ENCODE measurements at regions not wholly inside any gene's neighbourhood (a gene's known extent, or its start where the extent isn't known, plus 50 kb on each side); places are given as distances from the start of the nearest gene placed in this dataset.

- DNase-seq: no peak
- TF ChIP-seq, protein P1, sequence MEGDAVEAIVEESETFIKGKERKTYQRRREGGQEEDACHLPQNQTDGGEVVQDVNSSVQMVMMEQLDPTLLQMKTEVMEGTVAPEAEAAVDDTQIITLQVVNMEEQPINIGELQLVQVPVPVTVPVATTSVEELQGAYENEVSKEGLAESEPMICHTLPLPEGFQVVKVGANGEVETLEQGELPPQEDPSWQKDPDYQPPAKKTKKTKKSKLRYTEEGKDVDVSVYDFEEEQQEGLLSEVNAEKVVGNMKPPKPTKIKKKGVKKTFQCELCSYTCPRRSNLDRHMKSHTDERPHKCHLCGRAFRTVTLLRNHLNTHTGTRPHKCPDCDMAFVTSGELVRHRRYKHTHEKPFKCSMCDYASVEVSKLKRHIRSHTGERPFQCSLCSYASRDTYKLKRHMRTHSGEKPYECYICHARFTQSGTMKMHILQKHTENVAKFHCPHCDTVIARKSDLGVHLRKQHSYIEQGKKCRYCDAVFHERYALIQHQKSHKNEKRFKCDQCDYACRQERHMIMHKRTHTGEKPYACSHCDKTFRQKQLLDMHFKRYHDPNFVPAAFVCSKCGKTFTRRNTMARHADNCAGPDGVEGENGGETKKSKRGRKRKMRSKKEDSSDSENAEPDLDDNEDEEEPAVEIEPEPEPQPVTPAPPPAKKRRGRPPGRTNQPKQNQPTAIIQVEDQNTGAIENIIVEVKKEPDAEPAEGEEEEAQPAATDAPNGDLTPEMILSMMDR (IDR thresholded peaks at IDR 0.05; ENCODE audit: borderline replicate concordance, extremely low read depth, insufficient read depth): no peak
Measured at GRCh38 chr4:63831590-63832155, 577.6 kb downstream of the TECRL start.

DNA sequence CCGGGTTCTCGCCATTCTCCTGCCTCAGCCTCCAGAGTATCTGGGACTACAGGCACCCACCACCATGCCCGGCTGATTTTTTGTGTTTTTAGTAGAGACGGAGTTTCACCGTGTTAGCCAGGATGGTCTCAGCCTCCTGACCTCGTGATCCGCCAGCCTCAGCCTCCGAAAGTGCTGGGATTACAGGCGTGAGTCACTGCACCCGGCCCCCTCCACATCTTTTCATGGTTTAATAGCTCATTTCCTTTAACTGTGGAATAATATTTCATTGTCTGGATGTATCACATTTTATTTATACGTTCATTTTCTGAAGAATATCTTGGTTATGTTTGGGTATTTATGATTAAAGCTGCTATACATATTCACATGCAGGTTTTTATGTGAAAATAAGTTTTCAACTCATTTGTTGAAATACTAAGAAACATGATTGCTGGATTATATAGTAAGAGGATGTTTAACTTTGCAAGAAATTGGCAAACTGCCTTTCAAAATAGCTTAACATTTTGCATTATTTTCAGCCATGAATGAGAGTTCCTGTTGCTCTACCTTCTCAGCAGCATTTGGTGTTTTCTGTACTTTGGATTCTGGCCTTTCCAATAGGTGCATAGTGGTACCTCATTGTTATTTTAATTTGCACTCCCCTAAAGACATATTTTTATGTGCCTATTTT is 591.9 kb downstream of the TECRL start:
- intact Hi-C loops (cut with DNase I): no loop called here
- FAIRE-seq (no peak), DNase-seq (peak in 1 of 5 donors; percentile 7)
- no peaks in the 10 kb centered on the region for H3K36me3 ChIP-seq (ENCODE audit: control insufficient read depth in 2 of 3, insufficient read depth in 3 of 3, low read length in 3 of 3)
- no peak overlapping the region for H3K4me3 ChIP-seq (ENCODE audit: low read length in 3 of 3)
- H3K4me1 ChIP-seq (ENCODE audit: control insufficient read depth in 2 of 3, insufficient read depth in 2 of 3, low read depth in 1 of 3, low read length in 3 of 3): no peaks in the 10 kb centered on the region
- H3K9ac ChIP-seq (ENCODE audit: low read length in 3 of 3): no peak overlapping the region
- H3K27ac ChIP-seq (ENCODE audit: low read depth in 2 of 2, low read length in 2 of 2): no peak overlapping the region
- TF ChIP-seq, protein P1 (IDR thresholded peaks at IDR 0.05; ENCODE audit: borderline replicate concordance, extremely low read depth, insufficient read depth): no peak
- H3K9me3 ChIP-seq (ENCODE audit: control insufficient read depth in 2 of 3, insufficient read depth in 1 of 3, low read length in 3 of 3): no peaks in the 10 kb centered on the region
- H3K27me3 ChIP-seq (ENCODE audit: control insufficient read depth, insufficient read depth, low read length): no peaks in the 10 kb centered on the region

More at GRCh38 chr4:63831590-63832155, 577.6 kb downstream of the TECRL start:
- Histone ChIP-seq H3K27ac (ENCODE audit: low read depth in 2 of 2, low read length in 2 of 2) (no peak overlapping the region), H3K27me3 (ENCODE audit: control insufficient read depth, insufficient read depth, low read length) (no peaks in the 10 kb centered on the region), H3K36me3 (ENCODE audit: control insufficient read depth in 2 of 3, insufficient read depth in 3 of 3, low read length in 3 of 3) (no peaks in the 10 kb centered on the region), H3K4me3 (ENCODE audit: low read length in 3 of 3) (no peak overlapping the region), H3K4me1 (ENCODE audit: control insufficient read depth in 2 of 3, insufficient read depth in 2 of 3, low read depth in 1 of 3, low read length in 3 of 3) (no peaks in the 10 kb centered on the region), H3K9ac (ENCODE audit: low read length in 3 of 3) (no peak overlapping the region), H3K9me3 (ENCODE audit: control insufficient read depth in 2 of 3, insufficient read depth in 1 of 3, low read length in 3 of 3) (no peaks in the 10 kb centered on the region)
- intact Hi-C loops (cut with DNase I): no loop called here
- FAIRE-seq: no peak

DNA sequence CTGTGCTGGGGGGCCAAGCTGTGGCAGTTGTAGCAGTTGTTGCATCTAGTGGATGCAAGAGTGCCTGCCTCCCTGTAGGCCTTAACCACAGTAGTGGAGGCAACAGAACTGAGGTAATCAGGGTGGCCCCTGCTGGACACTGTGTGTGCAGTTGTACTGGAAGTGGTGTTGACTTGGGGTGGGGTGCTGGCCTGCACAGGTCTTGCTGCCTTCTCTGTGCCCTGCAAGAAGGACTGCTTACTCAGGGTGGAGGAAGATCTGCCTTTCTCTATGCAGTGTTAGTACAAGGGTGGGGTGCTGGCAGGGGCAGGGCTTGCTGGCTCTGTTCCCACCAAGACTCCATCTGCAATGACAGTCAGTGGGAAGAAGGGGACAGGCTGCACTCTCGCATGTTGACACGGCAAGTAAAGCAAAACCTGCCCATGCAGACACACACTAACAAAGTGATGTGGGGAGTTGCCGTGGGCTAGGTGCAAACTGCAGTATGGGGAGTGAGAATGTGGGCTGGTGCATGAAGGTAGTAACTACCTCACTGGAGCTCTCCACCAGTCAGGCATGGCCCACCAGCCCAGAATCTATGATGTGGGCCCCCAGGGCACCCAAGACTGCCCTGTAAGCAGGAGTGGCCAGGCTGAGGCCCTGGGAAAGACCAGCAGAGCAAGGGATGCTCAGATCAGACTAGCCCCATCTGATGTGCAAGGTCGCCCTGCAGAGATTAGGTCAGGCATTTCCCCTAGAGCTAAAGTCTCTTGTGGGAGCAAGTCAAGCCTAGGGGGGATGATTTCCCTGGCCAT is 594.9 kb downstream of the TECRL start:
- DNase-seq (peak in 1 of 5 donors; percentile 27), FAIRE-seq (no peak)
- Histone ChIP-seq H3K27me3 (ENCODE audit: control insufficient read depth, insufficient read depth, low read length) (no peaks in the 10 kb centered on the region), H3K9me3 (ENCODE audit: control insufficient read depth in 2 of 3, insufficient read depth in 1 of 3, low read length in 3 of 3) (no peaks in the 10 kb centered on the region), H3K27ac (ENCODE audit: low read depth in 2 of 2, low read length in 2 of 2) (no peak overlapping the region), H3K4me3 (ENCODE audit: low read length in 3 of 3) (no peak overlapping the region), H3K36me3 (ENCODE audit: control insufficient read depth in 2 of 3, insufficient read depth in 3 of 3, low read length in 3 of 3) (no peaks in the 10 kb centered on the region), H3K9ac (ENCODE audit: low read length in 3 of 3) (no peak overlapping the region), H3K4me1 (ENCODE audit: control insufficient read depth in 2 of 3, insufficient read depth in 2 of 3, low read depth in 1 of 3, low read length in 3 of 3) (no peaks in the 10 kb centered on the region)
- TF ChIP-seq, protein P1 (IDR thresholded peaks at IDR 0.05; ENCODE audit: borderline replicate concordance, extremely low read depth, insufficient read depth): no peak
- intact Hi-C loops (cut with DNase I): no loop called here
